Cardiac fibroblast (primary cell): ENCODE measurements at regions not wholly inside any gene's neighbourhood (a gene's known extent, or its start where the extent isn't known, plus 50 kb on each side); places are given as distances from the start of the nearest gene placed in this dataset.

Source experiments
- DNase-seq, 2 donors: peaks; one replicate each; pipeline versions ENCODE4 v3.0.0 to v3.0.0-alpha.2; 2010; ENCODE audit warnings: low read depth in 2 of 2
- H3K4me3 ChIP-seq, 2 donors: replicated peaks in 1 of 2; 1 replicate in 1 of 2; 2 replicates in 1 of 2; pipeline ENCODE4 v1.5.1; 2011; ENCODE audit warnings: low read depth in 2 of 2, low read length in 2 of 2, mild to moderate bottlenecking in 2 of 2, moderate library complexity in 1 of 2
- TF ChIP-seq, protein P1 (sequence below): IDR thresholded peaks from one replicate; pipeline ENCODE4 v1.5.1; 2011; ENCODE audit warnings: low read depth, mild to moderate bottlenecking, low read length, inconsistent platforms

DNA sequence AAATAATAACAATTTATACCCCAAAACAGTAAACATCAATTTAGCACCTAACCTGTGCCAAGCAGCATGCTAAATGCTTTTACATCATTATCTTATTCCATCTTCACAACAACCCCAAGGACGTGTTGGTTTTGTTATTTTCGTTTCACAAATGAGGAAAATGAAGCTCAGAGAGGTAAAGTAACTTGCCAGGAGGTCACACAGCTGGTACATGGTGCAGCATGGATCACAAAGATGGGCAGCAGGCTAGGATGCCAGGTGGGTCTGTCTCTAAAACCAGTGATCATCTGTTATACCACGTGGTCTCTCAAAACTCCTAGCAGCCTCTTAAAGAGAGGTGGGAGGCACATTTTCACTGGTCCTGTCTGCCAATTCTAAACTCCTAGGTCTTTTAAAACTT lies 323.6 kb upstream of the F9 start:
- H3K4me3 ChIP-seq = no peak overlapping the region
- no peak for DNase-seq
- TF ChIP-seq, protein P1, sequence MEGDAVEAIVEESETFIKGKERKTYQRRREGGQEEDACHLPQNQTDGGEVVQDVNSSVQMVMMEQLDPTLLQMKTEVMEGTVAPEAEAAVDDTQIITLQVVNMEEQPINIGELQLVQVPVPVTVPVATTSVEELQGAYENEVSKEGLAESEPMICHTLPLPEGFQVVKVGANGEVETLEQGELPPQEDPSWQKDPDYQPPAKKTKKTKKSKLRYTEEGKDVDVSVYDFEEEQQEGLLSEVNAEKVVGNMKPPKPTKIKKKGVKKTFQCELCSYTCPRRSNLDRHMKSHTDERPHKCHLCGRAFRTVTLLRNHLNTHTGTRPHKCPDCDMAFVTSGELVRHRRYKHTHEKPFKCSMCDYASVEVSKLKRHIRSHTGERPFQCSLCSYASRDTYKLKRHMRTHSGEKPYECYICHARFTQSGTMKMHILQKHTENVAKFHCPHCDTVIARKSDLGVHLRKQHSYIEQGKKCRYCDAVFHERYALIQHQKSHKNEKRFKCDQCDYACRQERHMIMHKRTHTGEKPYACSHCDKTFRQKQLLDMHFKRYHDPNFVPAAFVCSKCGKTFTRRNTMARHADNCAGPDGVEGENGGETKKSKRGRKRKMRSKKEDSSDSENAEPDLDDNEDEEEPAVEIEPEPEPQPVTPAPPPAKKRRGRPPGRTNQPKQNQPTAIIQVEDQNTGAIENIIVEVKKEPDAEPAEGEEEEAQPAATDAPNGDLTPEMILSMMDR = no peak

DNA sequence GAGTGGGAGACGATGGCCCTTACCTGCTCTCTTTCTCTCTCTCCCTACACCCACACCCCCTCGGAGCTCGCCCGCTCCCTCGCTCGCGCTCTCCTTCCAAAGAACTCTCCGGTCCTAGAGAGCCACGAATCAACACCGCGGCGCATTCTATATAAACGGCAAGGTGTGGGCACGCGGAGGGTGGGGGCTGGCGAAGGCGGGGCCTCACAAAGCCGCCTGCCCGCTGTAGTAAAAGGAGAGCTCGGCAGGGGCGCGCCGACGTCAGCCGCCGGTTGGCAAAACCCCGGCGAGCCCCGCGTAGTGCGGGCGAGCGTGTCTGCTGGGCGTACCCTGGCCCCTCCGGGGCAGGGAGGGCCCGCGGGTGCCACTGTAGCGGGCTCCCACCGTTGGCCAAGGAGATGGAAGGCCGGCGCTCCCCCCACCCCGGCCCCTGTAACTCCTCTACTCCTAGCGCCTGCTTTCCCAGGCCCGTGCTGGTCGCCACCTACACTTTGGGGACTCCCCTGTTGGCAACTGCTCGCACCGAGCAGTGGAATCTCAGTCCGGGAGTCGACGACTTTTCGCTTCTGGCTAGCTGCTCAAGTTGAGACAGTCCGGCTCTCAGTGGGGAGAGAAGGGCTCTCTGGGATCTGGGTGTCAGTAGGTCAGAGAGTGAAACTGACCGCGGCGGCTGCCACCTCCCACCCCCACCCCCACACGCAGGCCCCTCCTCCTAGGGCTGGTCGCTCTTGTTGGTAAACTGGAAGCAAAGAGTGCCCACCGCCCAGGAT lies 325.5 kb upstream of the F9 start:
- peak overlapping the region; percentile 18 to 21 for H3K4me3 ChIP-seq
- DNase-seq = no peak

DNA sequence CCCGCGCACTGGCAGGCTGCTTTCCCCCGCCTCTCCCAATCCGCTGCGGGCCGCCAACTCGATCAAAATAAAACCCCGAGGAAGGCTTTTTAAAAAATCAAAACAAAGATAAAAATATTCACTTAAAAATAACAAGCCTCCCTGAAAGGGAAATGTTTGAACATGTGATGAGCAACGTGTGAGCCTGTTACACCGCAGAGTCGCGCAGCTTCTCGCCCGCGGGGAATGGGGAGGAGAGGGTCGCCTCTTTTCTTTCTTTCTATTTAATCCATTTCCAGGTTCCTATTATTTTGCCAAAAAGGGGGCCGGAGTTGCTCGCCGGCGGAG lies 326.0 kb upstream of the F9 start:
- DNase-seq = no peak
- TF ChIP-seq, protein P1 = no peak
- peak overlapping the region; percentile 18 to 21 for H3K4me3 ChIP-seq

More for the DNA sequence above, 325.5 kb upstream of the F9 start:
- TF ChIP-seq, protein P1 = no peak

DNA sequence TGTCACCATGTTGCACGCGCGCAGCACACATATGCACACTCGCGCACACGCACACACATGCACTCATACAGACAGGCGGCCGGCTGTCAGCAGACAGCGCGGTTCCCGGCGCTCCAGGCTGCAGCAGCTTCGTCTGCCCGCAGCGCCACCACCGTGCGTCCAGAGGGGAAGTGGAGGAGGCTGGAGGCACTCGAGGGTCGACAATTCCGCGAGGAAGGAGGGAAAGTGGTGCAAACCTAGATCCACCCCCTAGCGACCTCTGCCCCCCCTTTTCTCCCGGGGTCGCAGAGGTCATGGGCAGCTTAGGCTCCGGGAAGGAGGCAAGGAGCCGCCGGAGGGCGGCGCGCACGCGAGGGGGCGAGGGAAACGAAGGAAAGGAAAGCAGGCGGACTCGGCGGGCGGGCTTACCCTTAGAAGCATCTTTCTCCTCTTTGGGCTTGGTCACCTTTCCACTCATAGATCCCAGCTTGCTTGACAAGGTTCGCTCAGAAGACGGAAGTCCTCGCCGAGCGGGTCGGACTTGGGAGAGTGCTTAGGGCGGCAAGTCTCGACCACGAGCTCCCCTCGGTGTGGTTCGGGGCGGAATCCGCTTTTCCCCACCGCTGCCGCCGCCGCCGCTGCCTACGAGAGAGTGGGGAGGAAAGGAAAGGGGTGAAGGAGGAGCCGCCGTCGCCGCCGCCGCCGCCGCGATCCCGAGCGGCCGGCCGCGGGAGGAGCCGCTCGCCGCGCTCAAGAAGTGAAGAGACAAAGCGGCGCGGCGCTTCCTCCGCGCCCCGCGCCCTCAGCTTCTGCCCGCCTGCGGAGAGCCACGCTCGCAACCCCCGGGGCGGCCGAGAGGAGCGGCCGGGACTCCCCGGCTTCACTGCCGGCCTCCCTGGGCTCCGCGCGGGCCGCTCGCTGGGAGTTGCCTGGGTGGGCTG lies 326.6 kb upstream of the F9 start:
- DNase-seq = no peak
- H3K4me3 ChIP-seq = peak overlapping the region; percentile 26

DNA sequence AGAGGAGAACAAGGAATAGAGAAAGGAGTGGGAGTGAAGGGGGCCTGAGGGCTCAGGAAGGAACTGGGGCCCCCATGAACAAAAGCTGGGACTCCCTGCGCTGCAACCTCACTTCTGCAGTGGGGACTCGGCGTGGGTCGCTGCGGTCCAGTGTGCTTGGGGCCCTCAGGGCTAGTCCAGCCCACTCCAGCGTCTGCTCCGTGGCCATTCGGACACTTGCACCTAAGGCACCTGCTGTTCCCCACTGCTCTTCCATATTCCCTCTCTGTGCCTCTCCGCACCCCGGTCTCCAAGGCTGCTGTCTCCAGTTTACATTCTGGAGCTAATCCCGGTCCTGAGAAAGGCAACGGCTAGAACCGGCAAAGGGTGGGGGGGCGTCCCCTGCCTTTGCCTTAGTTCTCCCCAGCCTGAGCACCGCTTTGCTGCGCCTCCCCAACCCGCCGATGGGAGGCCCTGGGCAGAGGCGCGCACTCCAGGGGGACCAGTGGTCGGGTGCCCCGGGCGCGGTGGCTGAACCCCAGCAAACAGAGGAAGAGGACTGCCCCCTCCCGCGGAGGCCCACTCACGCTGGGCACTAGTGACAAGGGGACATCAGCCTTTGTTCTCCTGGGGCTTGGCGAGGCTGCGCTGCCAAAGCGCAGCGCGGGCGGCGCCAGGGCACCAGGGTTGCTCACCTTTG lies 327.7 kb upstream of the F9 start:
- no peak for DNase-seq
- TF ChIP-seq, protein P1 = no peak
- H3K4me3 ChIP-seq = no peak overlapping the region

More for the DNA sequence above, 326.6 kb upstream of the F9 start:
- TF ChIP-seq, protein P1 = no peak

DNA sequence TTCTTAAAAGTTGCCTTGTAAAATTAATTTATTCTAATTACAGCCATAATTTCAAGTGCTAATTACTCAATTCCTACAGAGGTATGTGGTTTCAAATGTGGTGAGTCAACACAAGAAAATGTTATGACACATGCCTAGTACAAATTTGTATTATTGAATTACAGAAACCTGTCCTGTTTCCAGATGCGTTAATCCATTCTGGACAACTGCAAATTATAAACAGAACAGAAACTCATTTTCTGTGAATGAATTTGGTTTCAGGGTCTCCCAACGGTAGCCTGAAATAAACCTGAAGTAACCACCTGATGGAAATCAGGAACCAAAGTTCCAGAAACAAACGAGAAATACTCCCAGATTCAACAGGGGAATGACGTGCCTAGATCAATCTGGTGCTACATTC lies 328.6 kb upstream of the F9 start:
- no peak for DNase-seq
- no peak overlapping the region for H3K4me3 ChIP-seq
- TF ChIP-seq, protein P1 = no peak
